DOHH2 (cell line): ENCODE measurements at regions not wholly inside any gene's neighbourhood (a gene's known extent, or its start where the extent isn't known, plus 50 kb on each side); places are given as distances from the start of the nearest gene placed in this dataset.

ENCODE experiments used
- EZH2phosphoT487 ChIP-seq: fragments of 200-600 bp; sonication (generic); IDR thresholded peaks from 2 replicates; pipeline ENCODE4 v1.6.1; 2017; ENCODE audit warnings: borderline replicate concordance, mild to moderate bottlenecking, antibody characterized with exemption, low read length, moderate library complexity, mixed read lengths
- TF ChIP-seq, protein P1 (sequence below): fragments of 200-600 bp; sonication (generic); IDR thresholded peaks from one replicate; pipeline ENCODE4 v1.5.1; 2014; ENCODE audit warnings: antibody characterized with exemption, mild to moderate bottlenecking, low read depth, low read length; ENCODE audit not compliant: poor library complexity, severe bottlenecking

DNA sequence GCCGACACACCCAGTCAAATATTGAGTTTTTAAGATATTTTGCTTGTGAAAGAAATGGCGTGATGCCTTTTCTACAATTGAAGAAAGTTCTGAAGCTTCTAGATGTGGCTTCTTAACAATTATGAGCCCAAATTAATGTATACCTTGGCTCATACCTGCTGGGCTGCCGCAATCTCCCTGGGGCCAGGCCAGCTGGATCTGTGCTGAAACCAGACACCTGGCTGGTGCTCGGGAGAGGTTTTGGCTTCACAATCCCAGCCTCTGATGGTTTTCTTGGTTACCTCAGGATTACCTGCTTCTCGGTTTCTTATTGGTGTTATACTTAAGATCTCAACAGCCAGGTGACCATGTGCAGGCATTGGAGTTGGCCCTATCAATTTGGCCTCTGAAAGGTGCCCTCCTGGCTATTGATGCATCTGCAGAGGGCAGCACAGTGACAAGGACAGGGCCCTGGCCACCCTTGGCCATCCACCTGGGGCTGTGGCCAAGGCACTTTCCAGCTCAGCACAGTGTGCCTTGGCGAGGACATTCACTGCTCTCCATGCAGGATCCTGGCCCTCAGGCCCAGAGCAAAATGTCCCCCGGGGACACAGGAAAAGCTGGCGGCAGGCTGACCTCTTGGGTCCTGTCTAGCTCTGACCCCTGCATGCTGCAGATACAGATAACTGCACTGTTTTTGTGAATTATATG is 305.0 kb downstream of the ZNF536 start:
- TF ChIP-seq, protein P1, sequence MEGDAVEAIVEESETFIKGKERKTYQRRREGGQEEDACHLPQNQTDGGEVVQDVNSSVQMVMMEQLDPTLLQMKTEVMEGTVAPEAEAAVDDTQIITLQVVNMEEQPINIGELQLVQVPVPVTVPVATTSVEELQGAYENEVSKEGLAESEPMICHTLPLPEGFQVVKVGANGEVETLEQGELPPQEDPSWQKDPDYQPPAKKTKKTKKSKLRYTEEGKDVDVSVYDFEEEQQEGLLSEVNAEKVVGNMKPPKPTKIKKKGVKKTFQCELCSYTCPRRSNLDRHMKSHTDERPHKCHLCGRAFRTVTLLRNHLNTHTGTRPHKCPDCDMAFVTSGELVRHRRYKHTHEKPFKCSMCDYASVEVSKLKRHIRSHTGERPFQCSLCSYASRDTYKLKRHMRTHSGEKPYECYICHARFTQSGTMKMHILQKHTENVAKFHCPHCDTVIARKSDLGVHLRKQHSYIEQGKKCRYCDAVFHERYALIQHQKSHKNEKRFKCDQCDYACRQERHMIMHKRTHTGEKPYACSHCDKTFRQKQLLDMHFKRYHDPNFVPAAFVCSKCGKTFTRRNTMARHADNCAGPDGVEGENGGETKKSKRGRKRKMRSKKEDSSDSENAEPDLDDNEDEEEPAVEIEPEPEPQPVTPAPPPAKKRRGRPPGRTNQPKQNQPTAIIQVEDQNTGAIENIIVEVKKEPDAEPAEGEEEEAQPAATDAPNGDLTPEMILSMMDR: no peak
- no peak for TF ChIP-seq EZH2phosphoT487
